ENCODE measurements at regions not wholly inside any gene's neighbourhood (a gene's known extent, or its start where the extent isn't known, plus 50 kb on each side); places are given as distances from the start of the nearest gene placed in this dataset.
"Not testable (repeated sequence)": the region's sequence is repeated elsewhere in the genome, so short reads cannot be mapped to it uniquely, and the experiment has no call there.

GRCh38 chr10:53491774-53492173 is 719.2 kb upstream of the MBL2 start:
- H3K4me3 ChIP-seq (ENCODE audit: low read depth, low read length): no peak overlapping the region
- no peak for TF ChIP-seq CTCF (IDR thresholded peaks at IDR 0.05; ENCODE audit: insufficient read depth, low read depth, low read length)
- no peak for DNase-seq (ENCODE audit: low read depth)

- DNase-seq (ENCODE audit: low read depth): no peak
- no peak for TF ChIP-seq CTCF (IDR thresholded peaks at IDR 0.05; ENCODE audit: insufficient read depth, low read depth, low read length)
- H3K4me3 ChIP-seq (ENCODE audit: low read depth, low read length): no peak overlapping the region
Measured at GRCh38 chr10:53490553-53490952, 718.0 kb upstream of the MBL2 start.

- no peak overlapping the region for H3K4me3 ChIP-seq (ENCODE audit: low read depth, low read length)
- no peak for DNase-seq (ENCODE audit: low read depth)
- TF ChIP-seq CTCF (IDR thresholded peaks at IDR 0.05; ENCODE audit: insufficient read depth, low read depth, low read length): no peak
Measured at GRCh38 chr10:53489335-53490182, 717.0 kb upstream of the MBL2 start.

- DNase-seq (ENCODE audit: low read depth): no peak
- no peak overlapping the region for H3K4me3 ChIP-seq (ENCODE audit: low read depth, low read length)
- no peak for TF ChIP-seq CTCF (IDR thresholded peaks at IDR 0.05; ENCODE audit: insufficient read depth, low read depth, low read length)
Measured at GRCh38 chr10:53487019-53487983, 714.7 kb upstream of the MBL2 start.

GRCh38 chr10:53485422-53485821 is 712.8 kb upstream of the MBL2 start:
- not testable (repeated sequence) for DNase-seq (ENCODE audit: low read depth); H3K4me3 ChIP-seq (ENCODE audit: low read depth, low read length)

- no peak for TF ChIP-seq CTCF (IDR thresholded peaks at IDR 0.05; ENCODE audit: insufficient read depth, low read depth, low read length)
- H3K4me3 ChIP-seq (ENCODE audit: low read depth, low read length): no peak overlapping the region
- DNase-seq (ENCODE audit: low read depth): no peak
Measured at GRCh38 chr10:53479365-53479764, 706.8 kb upstream of the MBL2 start.

GRCh38 chr10:53477313-53477675 is 704.7 kb upstream of the MBL2 start:
- DNase-seq (ENCODE audit: low read depth): no peak
- no peak overlapping the region for H3K4me3 ChIP-seq (ENCODE audit: low read depth, low read length)
- no peak for TF ChIP-seq CTCF (IDR thresholded peaks at IDR 0.05; ENCODE audit: insufficient read depth, low read depth, low read length)
